Rectal smooth muscle tissue (tissue), 1 donor: ENCODE measurements at regions not wholly inside any gene's neighbourhood (a gene's known extent, or its start where the extent isn't known, plus 50 kb on each side); places are given as distances from the start of the nearest gene placed in this dataset.

ENCODE experiments used
- H3K27ac ChIP-seq: one replicate; pipeline ENCODE4 v1.7.0; 2013; ENCODE audit warnings: low read depth, low read length, inconsistent platforms
- H3K27me3 ChIP-seq: one replicate; pipeline ENCODE4 v1.7.0; 2013; ENCODE audit warnings: low read length; ENCODE audit not compliant: control insufficient read depth, insufficient read depth
- H3K36me3 ChIP-seq: one replicate; pipeline ENCODE4 v1.7.0; 2013; ENCODE audit warnings: low read length; ENCODE audit not compliant: control insufficient read depth, insufficient read depth
- H3K4me1 ChIP-seq: one replicate; pipeline ENCODE4 v1.7.0; 2013; ENCODE audit warnings: low read length; ENCODE audit not compliant: control insufficient read depth, insufficient read depth
- H3K4me3 ChIP-seq: one replicate; pipeline ENCODE4 v1.7.0; 2013; ENCODE audit warnings: low read length
- H3K9ac ChIP-seq: one replicate; pipeline ENCODE4 v1.7.0; 2013; ENCODE audit warnings: low read length

- Histone ChIP-seq H3K4me3 (no peak overlapping the region), H3K9ac (no peak overlapping the region), H3K27ac (no peak overlapping the region), H3K4me1 (no peaks in the 10 kb centered on the region), H3K27me3 (no peaks in the 10 kb centered on the region), H3K36me3 (no peaks in the 10 kb centered on the region)
These were observed 363.6 kb downstream of the RNF144A start for GRCh38 chr2:7280790-7281189.

DNA sequence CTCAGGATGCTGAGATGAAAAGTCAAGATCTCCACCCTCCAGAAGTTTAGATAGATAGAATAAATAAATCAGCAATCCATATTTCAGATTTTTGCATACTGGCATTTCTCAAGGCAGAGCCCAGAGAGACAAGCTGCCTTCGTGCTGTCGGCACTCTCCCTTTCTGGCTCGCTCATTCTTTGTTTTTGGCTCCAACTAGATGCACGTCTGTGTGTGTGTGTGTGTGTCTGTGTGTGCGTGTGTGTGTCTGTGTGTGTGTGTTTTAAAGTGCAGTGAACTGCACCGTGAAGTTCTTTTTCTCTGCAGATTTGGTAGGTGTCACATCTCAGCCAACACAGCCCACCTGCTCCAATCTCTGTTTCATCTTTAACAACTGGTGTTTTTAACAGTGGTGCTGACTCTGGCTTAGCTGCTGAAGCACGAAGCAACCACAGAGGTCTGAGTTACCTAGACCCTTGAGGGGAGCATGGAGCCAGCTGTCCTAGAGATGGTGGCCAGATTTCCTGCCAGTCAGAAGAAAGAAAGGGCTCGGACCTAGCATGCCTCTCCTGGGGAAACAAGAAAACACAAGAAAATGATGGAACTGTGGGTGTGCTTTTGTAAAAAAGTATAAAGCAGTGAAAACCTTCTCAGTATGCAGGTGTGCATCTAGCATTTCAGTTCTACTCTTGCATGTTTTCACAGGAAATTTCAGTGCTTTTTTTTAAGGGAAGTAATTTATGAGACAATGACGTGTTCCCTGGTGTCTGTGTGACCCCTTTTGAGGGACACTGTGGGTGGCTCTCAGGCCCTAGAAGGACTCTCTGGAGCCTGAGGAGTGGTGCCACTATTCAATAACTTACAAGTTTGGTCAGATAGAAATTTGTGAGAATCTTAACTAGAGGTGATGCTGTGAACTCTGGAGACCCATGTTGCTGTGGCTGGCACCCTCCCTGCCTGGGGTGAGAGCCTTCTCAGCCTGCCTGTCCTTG lies 364.3 kb downstream of the RNF144A start:
- Histone ChIP-seq H3K36me3 (no peaks in the 10 kb centered on the region), H3K4me1 (no peaks in the 10 kb centered on the region), H3K9ac (no peak overlapping the region), H3K4me3 (no peak overlapping the region), H3K27ac (no peak overlapping the region), H3K27me3 (no peaks in the 10 kb centered on the region)

DNA sequence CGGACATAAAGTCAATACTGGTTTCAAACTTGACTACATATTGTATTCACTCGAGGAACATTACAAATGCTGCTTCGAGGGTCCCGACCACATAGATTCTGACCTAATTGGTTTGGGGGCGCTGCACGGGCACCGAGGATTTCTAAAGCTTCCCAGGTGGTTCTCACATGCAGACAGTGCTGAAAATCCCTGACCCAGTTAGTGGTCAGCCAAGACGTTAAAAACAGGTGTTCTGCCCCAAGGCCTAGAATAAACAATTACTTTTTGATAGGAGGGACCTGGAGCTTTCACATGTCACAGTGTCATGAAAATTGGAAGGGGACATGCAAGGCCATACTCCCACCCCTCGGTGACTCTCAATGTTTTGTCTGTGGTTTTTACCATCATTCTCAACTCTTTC lies 368.9 kb downstream of the RNF144A start:
- Histone ChIP-seq H3K27ac (no peak overlapping the region), H3K9ac (no peak overlapping the region), H3K4me3 (no peak overlapping the region), H3K4me1 (no peaks in the 10 kb centered on the region), H3K27me3 (no peaks in the 10 kb centered on the region), H3K36me3 (no peaks in the 10 kb centered on the region)

DNA sequence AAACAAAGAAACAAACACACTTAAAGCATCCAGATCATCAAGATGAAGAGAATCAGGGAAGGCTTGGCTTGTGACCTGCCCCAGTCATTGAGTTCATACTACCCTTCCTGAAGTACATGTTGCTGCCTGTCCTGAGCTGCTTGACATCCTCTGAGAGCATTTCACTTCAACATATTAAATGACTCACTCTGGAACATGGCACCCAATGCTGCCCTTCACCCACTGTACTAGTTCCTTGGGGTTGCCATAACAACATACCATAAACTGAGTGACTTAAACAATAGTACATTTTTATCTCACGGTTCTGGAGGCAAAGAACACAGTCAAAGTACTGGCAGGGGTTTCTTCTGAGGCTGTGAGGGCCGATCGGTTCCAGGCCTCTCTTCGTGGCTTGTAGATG lies 371.3 kb downstream of the RNF144A start:
- Histone ChIP-seq H3K4me3 (no peak overlapping the region), H3K27ac (no peak overlapping the region), H3K36me3 (no peaks in the 10 kb centered on the region), H3K9ac (no peak overlapping the region), H3K4me1 (no peaks in the 10 kb centered on the region), H3K27me3 (no peaks in the 10 kb centered on the region)

DNA sequence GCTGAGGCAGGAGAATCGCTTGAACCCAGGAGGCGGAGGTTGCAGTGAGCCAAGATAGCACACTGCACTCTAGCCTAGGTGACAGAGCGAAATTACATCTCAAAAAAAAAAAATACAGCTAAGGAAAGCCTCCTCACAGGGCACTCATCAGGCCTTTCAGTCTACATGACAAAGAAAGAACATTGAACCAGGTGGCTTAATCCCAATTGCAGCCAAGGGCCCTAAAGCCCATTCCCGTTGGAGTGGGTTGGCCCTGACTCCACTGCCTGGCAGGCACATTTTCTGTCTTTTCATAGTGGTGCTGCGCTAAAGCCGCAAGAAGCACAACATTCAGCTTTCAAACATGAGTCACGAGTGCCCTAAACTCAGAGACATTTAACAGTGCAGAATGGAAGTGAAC lies 372.5 kb downstream of the RNF144A start:
- H3K36me3 ChIP-seq: no peaks in the 10 kb centered on the region
- no peak overlapping the region for H3K9ac ChIP-seq
- no peak overlapping the region for H3K4me3 ChIP-seq
- no peak overlapping the region for H3K27ac ChIP-seq
- no peaks in the 10 kb centered on the region for H3K4me1 ChIP-seq
- no peaks in the 10 kb centered on the region for H3K27me3 ChIP-seq

- no peaks in the 10 kb centered on the region for H3K36me3 ChIP-seq
These were observed 375.0 kb downstream of the RNF144A start for GRCh38 chr2:7292154-7292691.

DNA sequence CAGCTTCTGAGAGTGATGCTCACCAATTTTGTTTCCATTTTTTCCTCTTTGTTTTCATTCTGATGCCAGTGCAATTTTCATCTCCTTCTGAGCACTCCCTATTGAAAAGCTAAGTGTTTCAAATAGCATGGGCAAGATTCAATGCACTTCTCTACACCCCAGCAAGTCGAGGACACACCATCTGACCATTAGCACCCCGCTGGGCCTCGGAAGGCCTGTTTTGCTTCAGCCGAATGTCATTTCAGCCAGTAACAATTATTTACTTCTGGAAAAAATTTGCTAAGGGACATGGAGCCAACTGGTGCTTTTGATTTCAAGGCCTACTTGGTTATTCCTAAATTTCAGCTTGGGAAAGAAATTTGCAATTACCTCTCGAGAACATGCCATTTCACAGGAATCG lies 392.4 kb downstream of the RNF144A start:
- Histone ChIP-seq H3K4me3 (no peak overlapping the region), H3K36me3 (no peaks in the 10 kb centered on the region), H3K4me1 (no peaks in the 10 kb centered on the region), H3K27me3 (no peaks in the 10 kb centered on the region), H3K27ac (no peak overlapping the region), H3K9ac (no peak overlapping the region)

More at GRCh38 chr2:7292154-7292691, 375.0 kb downstream of the RNF144A start:
- Histone ChIP-seq H3K27ac (no peak overlapping the region), H3K27me3 (no peaks in the 10 kb centered on the region), H3K4me3 (no peak overlapping the region), H3K4me1 (no peaks in the 10 kb centered on the region), H3K9ac (no peak overlapping the region)

DNA sequence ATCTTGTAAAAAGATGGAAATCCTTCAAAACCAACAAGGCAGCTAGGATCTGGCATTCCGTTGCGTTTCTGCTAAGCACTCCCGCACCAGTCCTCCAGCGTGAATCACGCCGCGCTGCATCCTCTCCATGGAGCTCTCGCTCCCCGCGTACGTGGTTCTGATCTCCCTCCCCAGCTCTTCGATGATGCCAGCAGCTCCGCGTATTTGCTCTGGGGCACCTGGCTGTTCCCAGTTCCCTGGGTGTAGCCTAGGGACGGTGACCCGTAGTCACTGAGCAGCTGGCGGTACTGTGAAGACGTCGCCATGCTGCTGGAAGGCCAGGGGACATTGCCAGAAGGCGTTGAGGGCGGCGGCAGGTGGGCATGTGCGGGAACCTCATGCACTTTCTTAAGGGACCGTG lies 407.5 kb downstream of the RNF144A start:
- Histone ChIP-seq H3K27ac (no peak overlapping the region), H3K4me3 (no peak overlapping the region), H3K27me3 (no peaks in the 10 kb centered on the region), H3K36me3 (no peaks in the 10 kb centered on the region), H3K9ac (no peak overlapping the region), H3K4me1 (no peaks in the 10 kb centered on the region)

DNA sequence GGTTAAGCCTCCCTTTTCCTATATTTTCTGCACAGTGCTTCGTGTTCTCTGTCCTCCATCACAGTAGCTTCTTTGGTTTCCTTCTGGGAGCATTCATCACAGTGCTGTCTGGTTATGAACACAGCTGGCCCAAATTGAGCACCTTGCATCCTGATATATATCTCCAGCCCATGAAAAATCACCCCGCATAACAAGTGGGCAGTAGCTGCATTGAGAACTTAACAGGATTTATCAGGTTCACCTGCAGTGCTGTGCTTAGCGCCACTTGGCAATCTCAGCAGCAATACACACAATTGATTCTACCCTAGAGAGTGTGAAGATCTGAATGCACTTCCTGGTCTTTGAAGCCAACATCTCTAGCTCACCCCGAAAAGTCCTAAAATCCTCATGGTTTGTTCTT lies 408.0 kb downstream of the RNF144A start:
- H3K27me3 ChIP-seq: no peaks in the 10 kb centered on the region
- H3K4me1 ChIP-seq: no peaks in the 10 kb centered on the region
- no peak overlapping the region for H3K9ac ChIP-seq
- H3K27ac ChIP-seq: no peak overlapping the region
- H3K4me3 ChIP-seq: no peak overlapping the region
- no peaks in the 10 kb centered on the region for H3K36me3 ChIP-seq

DNA sequence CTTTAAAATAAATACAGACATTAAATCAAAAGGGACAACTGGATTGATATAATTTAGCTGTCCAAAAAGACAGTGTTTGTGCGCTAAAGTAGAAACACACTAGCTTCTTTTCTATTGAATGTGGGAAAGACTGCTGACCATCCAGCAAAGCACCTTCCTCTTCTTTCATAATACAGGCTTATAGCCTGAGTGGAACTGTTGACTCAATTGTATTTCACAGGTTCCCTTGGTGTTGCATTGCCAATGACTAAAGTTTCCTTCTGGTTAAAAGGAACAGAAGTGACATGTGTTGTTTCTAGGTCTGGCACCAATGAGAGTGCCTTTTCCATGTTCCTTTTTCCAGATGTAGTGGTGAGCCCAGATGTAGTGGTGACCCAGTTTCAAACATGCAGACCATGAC lies 412.3 kb downstream of the RNF144A start:
- Histone ChIP-seq H3K9ac (no peak overlapping the region), H3K4me1 (no peaks in the 10 kb centered on the region), H3K36me3 (no peaks in the 10 kb centered on the region)

GRCh38 chr2:7333189-7333765 lies 416.1 kb downstream of the RNF144A start:
- Histone ChIP-seq H3K36me3 (no peaks in the 10 kb centered on the region), H3K9ac (no peak overlapping the region), H3K27me3 (no peaks in the 10 kb centered on the region), H3K27ac (no peak overlapping the region), H3K4me3 (no peak overlapping the region), H3K4me1 (no peaks in the 10 kb centered on the region)

More for the DNA sequence above, 412.3 kb downstream of the RNF144A start:
- H3K27me3 ChIP-seq: no peaks in the 10 kb centered on the region
- no peak overlapping the region for H3K27ac ChIP-seq
- no peak overlapping the region for H3K4me3 ChIP-seq

DNA sequence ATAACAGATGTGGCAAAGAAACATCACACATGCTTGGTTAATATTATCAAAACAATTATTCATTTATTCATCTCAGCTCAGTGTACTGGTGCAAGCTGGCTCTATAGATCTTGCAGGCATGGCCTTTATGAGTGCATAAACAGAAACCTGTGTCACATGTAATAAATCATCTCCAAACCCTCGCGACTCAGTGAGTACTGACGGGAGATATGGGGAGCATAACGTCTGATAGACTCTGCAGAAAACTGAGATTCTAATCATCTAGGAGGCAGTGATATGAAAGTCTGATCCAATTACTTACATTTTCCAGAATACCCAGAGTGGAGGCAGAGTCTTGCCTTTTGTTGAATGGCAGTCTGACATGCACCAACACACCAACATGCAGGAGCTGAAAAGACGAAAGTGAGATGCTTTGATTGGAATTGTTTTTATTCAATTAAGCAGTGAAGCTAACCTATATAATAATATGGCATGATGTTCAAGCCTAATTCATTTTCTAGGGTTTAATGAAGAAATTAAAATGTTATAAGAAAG lies 416.8 kb downstream of the RNF144A start:
- no peaks in the 10 kb centered on the region for H3K4me1 ChIP-seq

More for the DNA sequence above, 416.8 kb downstream of the RNF144A start:
- Histone ChIP-seq H3K9ac (no peak overlapping the region), H3K27ac (no peak overlapping the region), H3K27me3 (no peaks in the 10 kb centered on the region), H3K4me3 (no peak overlapping the region), H3K36me3 (no peaks in the 10 kb centered on the region)
